ENCODE measurements at regions not wholly inside any gene's neighbourhood (a gene's known extent, or its start where the extent isn't known, plus 50 kb on each side); places are given as distances from the start of the nearest gene placed in this dataset.
"Not testable (repeated sequence)": the region's sequence is repeated elsewhere in the genome, so short reads cannot be mapped to it uniquely, and the experiment has no call there.

- DNase-seq = no peak
These were observed 889.1 kb upstream of the NRXN1 start for GRCh38 chr2:51921076-51921475.

DNA sequence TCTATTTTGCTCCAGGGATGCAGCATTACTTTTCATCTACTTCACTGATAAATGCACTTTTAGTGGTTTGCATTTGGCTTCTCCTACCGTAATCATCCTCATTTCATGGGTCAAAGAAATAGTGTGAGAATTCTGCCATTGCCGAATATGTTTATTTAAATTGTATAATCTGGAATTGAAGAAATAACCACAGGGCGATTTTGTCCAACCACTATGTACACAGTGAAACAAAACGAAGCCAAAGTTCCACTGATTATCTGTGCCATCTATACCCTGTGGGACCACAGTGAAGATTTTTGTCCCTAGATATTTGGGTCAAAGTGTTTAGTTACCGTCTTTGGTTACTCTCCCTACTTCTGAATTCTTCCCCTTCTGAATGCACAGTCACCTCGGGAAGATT lies 888.6 kb upstream of the NRXN1 start:
- no peak for DNase-seq

DNA sequence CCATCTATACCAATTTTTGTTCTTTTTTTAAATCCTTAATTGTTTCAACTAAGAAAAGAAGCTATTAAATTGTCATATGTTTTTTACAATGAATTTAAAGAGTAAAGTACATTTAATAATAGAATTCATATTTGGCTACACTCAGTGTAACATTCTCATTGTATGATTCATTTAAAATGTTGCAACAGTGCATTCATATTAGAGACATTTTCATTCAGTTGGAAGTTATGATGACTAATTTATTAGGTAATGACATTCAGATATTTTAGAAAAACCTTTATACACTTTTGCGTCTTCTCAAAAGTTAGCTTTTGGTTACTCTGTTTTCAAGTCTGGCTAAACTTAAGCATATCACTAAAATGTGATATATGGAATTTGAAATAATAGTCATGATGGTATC lies 887.5 kb upstream of the NRXN1 start:
- DNase-seq = no peak

DNA sequence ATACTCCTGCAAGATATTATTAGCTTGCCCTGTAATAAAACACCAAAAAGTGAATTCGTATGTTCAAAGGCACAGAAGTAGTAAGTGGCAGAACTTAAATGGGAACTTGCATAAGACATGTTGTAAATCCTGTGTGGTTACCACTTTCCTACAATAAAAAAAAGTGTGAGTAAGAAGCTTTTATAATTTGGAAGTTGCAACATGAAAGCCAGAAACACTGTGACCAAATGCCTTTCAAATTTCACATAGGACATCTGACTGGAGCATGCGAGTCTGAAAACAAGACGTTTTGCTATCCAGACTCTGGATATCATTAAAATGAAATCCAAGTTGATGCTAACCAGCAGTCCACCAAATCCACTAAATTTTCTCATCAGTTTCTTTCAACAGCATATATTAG lies 886.2 kb upstream of the NRXN1 start:
- no peak for DNase-seq

- no peak for DNase-seq
These were observed 871.8 kb upstream of the NRXN1 start for GRCh38 chr2:51903728-51904127.

GRCh38 chr2:51899643-51900042 lies 867.7 kb upstream of the NRXN1 start:
- DNase-seq = no peak

DNA sequence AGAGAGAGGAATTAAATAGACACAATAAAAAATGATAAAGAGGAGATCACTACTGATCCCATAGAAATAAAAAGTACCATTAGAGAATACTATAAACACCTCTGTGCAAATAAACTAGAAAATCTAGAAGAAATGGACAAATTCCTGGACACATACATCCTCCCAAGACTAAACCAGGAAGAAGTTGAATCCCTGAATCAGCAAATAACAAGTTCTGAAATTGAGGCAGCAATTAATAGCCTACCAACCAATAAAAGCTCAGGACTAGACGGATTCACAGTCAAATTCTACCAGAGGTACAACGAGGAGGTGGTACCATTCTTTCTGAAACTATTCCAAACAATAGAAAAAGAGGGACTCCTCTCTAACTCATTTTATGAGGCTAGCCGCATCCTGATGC lies 862.7 kb upstream of the NRXN1 start:
- not testable (repeated sequence) for DNase-seq

GRCh38 chr2:51888120-51888519 lies 856.2 kb upstream of the NRXN1 start:
- DNase-seq = no peak

DNA sequence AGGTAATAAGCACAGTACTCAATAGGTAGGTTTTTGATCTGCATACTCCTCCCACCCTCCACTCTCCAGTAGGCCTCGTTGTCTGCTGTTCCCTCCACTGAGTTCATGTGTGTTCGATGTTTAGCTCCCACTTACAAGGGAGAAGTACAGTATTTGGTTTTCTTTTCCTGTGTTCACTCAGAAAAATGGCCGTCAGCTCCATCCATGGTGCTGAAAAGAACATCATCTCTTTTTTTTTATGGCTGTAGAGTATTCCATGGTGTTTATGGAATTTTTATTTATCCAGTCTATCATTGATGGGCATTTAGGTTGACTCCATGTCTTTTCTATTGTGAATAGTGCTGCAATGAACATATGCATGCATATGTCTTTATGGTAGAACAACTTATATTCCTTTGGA lies 849.7 kb upstream of the NRXN1 start:
- no peak for DNase-seq

GRCh38 chr2:51880153-51880552 lies 848.2 kb upstream of the NRXN1 start:
- no peak for DNase-seq

DNA sequence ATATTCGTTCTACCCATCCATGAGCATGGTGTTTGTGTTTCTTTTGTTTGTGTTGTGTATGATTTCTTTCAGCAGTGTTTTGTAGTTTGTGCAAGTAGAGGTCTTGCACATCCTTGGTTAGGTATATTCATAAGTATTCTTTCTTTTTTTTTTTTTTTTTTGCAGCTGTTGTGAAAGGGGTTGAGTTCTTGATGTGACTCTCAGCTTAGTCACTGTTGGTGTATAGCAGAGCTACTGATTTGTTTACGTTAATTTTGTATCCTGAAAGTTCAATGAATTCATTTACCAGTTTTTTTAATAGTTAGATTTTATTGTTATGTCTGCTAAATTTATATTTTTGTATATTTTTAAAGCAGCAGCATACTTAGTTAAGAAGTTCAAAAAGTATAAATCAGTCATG lies 834.4 kb upstream of the NRXN1 start:
- DNase-seq = no peak

- no peak for DNase-seq
These were observed 827.3 kb upstream of the NRXN1 start for GRCh38 chr2:51859260-51859659.

- no peak for DNase-seq
These were observed 823.8 kb upstream of the NRXN1 start for GRCh38 chr2:51855683-51856082.

GRCh38 chr2:51846796-51847195 lies 814.9 kb upstream of the NRXN1 start:
- DNase-seq = no peak

DNA sequence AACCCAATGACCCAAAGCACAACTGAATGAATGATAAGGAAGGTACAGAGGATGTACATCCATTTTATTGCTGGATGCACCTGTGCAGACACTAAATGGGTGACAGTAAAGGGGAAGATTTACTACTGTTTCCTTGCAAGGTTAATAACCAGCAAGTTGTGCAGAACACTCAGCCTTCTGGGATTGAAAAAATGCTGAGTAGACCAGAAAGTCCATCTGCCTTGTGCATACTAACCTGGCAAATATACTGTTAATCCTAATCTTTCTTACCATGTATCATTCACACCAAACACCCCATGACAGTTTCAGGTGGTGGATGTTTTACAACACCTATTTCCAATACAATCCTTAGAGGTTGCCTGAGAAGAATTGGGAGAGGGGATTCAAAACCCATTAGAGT lies 814.1 kb upstream of the NRXN1 start:
- no peak for DNase-seq

GRCh38 chr2:51844596-51844995 lies 812.7 kb upstream of the NRXN1 start:
- DNase-seq = no peak

GRCh38 chr2:51829477-51829876 lies 797.5 kb upstream of the NRXN1 start:
- DNase-seq = no peak

- no peak for DNase-seq
These were observed 793.9 kb upstream of the NRXN1 start for GRCh38 chr2:51825823-51826222.

DNA sequence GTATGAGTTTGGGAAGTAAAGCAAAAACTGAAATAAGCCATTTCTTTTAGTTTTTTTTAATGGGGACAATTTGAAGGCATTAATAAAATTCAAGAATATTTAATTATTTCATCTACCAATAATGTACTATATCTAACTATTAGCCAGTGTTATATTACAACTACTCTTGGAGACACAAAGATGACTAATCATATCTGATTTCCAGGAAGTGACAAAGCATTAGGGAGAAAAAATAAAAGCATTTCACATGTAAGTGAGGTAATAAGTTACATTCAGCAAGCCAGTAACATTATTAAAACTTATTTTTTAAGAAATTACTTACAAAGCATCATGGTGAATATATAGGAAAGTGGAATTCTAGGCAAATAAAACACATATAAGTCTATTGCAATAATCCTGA lies 781.3 kb upstream of the NRXN1 start:
- DNase-seq = no peak

GRCh38 chr2:51812138-51812866 lies 780.4 kb upstream of the NRXN1 start:
- DNase-seq = no peak

DNA sequence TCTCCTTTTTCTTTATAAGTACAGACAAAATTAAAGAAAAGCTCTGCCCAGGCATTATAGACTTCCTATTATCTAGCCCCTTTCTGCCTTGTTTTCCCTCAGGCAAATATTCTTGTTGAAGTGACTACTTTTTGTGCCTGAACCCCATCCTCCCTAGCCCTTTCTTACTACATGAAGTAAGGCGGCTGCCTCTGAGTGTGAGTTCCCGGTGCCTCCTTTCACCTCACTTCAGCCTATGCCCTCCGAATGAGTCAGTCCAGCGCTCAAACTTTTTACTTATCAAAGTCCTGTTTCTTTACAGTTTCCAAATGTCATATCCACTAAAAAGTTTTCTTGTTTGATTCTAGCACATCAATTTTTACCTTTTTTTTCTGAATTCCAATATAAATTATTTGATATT lies 778.3 kb upstream of the NRXN1 start:
- DNase-seq = no peak

DNA sequence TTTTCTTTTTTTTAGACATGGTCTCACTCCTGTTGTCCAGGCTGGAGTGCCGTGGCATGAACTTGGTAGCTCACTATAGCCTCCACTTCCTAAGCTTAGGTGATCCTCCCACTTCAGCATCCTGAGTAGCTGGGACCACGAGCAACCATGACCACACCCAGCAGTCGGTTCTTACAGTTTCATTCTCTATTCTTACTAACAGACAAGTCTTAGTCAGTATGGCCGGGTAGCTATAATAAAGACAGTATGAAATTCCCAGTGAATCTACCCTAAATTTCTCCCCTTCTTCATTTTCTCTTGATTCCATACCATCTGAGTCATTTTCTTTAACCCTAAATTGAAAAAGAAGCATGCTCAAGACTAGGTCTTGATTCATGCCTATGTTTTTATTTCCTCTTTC lies 775.3 kb upstream of the NRXN1 start:
- DNase-seq = no peak

GRCh38 chr2:51795248-51795888 lies 763.4 kb upstream of the NRXN1 start:
- no peak for DNase-seq

DNA sequence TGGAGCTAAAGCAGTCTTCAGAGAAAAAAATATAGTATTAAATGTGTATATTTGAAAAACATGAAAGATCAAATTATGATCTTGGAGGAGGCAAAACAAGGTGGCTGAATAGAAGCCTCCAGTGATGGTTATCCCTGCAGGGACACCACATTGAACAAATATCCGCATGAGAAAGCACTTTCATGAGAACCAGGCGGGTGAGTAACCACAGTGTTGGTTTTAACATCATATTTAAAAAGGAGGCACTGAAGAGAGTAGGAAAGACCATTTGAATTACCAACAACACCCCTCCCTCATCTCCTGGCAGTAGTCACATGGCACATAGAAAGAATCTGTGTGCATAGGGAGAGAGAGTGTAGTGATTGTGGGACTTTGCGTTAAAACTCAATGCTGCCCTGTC lies 759.6 kb upstream of the NRXN1 start:
- no peak for DNase-seq

Measured in hypothalamus (tissue), 51 donors.